Activated T-helper 2 cell treated with anti-CD3 and anti-CD28 coated beads, Interferon-gamma antibody, Interleukin-2, Interleukin-4, amounts not matched to agents 10 μg/mL and 5 μg/mL and 100 μg/mL, durations not matched to agents 14 hours and 24 hours and 36 hours (primary cell): ENCODE measurements at regions not wholly inside any gene's neighbourhood (a gene's known extent, or its start where the extent isn't known, plus 50 kb on each side); places are given as distances from the start of the nearest gene placed in this dataset.
A peak's percentile ranks its signal among the peaks of the same experiment; 100 is the strongest.

Experiments
- DNase-seq: peaks from one replicate; pipeline ENCODE4 v3.0.0; 2021; ENCODE audit warnings: low spot score
- H3K27ac Mint-ChIP-seq: one replicate; pipeline ENCODE4 v1.8.0; 2021; ENCODE audit warnings: mixed read lengths
- H3K27me3 Mint-ChIP-seq: one replicate; pipeline ENCODE4 v1.8.0; 2021; ENCODE audit warnings: low read depth, mixed read lengths
- H3K36me3 Mint-ChIP-seq: one replicate; pipeline ENCODE4 v1.8.0; 2021; ENCODE audit warnings: low read depth, mixed read lengths
- H3K4me1 Mint-ChIP-seq: one replicate; pipeline ENCODE4 v1.8.0; 2021; ENCODE audit warnings: low read depth, mixed read lengths
- H3K4me3 Mint-ChIP-seq: one replicate; pipeline ENCODE4 v1.8.0; 2021; ENCODE audit warnings: low read depth, mild to moderate bottlenecking, moderate library complexity, mixed read lengths
- H3K9me3 Mint-ChIP-seq: one replicate; pipeline ENCODE4 v1.8.0; 2021; ENCODE audit warnings: mixed read lengths
- intact Hi-C: fragments of 100-400 bp; cut with micrococcal nuclease; formaldehyde crosslinking; loops from one replicate; pipeline ENCODE4 v1.15.1; 2023

DNA sequence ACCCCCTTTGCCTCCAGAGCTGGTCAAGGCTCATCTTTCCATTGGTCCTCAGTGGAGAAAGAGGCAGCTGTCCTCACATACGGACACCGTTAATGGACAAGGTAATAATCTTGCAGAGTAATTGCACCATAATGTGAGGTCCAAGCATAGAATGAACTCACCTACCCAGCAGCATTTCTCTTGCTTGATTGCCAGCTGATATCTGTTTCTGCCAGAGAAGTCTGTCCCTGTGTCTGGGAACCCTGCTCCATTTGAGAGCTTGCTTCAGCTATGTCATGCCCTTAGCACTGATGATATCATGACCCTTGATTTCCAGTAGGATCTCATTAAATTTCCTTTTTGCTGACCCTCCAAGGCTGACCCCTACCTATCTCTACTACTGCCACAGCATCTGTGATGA is 154.6 kb downstream of the PIK3R1 start:
- Mint-ChIP-seq H3K4me3 (peak overlapping the region; percentile 20), H3K4me1 (peaks cover 62% of the 10 kb centered on the region), H3K27me3 (peaks cover 1% of the 10 kb centered on the region), H3K36me3 (peaks cover 11% of the 10 kb centered on the region), H3K27ac (peak overlapping the region; percentile 55), H3K9me3 (peaks cover 20% of the 10 kb centered on the region)
- DNase-seq = no peak
- intact Hi-C loops = no loop called here

DNA sequence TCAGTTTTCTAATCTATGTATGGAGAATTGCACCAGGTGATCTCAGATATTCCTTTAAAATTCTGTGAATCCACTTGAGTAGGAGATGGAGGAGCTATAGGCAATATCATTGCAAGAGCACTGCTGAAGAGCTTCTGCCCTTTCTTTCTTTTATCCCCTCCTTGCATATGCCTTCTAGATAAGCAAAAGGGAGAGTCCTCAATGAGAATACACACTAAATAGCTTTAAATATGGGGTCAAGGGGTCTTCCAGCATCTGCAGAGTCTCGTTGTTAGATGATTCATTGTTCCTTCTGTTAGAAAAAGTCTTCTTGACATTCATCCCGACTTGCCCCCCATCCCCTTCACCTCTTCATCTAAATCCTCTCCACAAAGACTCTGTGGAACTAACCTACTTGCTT is 156.1 kb downstream of the PIK3R1 start:
- Mint-ChIP-seq H3K27ac (no peak overlapping the region), H3K36me3 (peaks cover 11% of the 10 kb centered on the region), H3K4me3 (no peak overlapping the region), H3K9me3 (peaks cover 19% of the 10 kb centered on the region), H3K27me3 (peaks cover 2% of the 10 kb centered on the region), H3K4me1 (peaks cover 53% of the 10 kb centered on the region)
- DNase-seq = no peak
- intact Hi-C loops = no loop called here

DNA sequence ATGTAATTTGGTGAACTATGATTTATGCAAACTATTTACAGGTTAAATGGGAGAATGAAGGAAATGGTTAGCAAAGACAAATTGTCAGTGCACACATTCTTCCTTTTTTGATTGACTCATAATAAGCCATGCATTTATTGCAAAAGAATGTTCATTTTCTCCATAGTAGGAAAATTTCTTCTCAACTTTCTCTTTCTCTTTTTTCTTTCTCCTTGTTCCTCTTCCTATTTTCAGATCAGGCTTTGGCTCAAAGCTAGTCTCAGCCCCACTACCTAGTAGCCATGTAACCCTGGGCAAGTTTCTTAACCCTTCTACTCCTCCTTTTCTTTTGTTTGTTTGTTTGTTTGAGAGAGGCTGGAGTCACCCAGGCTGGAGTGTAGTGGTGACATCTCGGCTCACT is 156.6 kb downstream of the PIK3R1 start:
- Mint-ChIP-seq H3K4me3 (no peak overlapping the region), H3K36me3 (peaks cover 11% of the 10 kb centered on the region), H3K4me1 (peaks cover 51% of the 10 kb centered on the region), H3K27ac (no peak overlapping the region), H3K9me3 (peaks cover 15% of the 10 kb centered on the region), H3K27me3 (peaks cover 2% of the 10 kb centered on the region)
- intact Hi-C loops = no loop called here
- no peak for DNase-seq

DNA sequence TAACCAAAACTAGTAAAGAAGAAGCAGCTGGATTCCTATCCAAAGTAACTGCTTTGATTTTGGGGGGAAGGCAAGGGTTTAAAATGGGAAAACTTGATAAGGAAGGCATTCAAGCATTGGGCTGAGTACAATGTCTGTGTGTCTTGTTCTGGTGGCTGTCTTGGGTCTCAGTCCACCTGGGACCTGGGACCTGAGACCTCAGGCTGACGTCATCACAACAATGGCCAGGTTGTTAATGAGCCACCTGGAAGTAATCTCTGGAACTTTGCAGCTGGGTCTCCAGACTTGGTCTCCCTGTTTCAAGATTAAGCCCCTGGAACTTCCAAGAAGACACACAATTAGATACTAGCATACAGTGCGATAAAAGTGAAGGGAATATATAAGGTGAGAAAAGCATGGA is 157.5 kb downstream of the PIK3R1 start:
- H3K4me1 Mint-ChIP-seq = peaks cover 52% of the 10 kb centered on the region

DNA sequence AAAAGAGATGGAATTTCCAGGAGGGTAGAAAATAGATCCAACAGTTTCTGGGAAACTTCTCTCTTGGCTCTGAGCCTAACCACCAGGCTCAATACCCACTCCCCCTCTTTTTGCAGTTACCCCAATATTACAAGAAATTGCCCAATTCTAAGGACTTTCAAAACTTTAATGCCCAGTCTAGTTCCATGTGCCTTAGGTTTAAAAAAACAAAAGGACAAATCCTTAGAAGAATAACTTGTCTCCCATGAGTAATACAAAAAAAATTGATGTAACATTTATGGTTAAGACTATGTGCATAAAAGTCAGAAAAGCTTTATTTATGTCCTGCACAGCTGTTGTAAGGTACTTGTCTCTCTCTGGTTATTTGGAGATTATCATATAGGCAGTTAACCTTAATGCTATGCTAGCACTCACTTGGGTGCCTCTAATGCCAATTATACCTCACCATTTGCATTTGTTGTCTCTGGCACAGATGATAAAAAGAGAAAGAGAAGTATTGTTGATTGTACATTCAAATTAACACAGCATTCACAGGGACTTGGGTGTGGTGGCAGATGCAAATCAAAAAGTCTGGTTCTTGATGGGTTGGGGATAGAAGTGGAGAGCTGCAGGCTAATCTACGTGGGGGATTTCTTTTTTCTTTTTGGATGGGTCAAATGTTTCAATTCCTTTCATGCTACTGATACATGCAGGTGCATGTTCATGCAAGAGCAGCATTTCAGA is 159.4 kb downstream of the PIK3R1 start:
- no peak for DNase-seq
- Mint-ChIP-seq H3K4me1 (peaks cover 54% of the 10 kb centered on the region), H3K4me3 (no peak overlapping the region), H3K36me3 (peaks cover 11% of the 10 kb centered on the region), H3K9me3 (peaks cover 15% of the 10 kb centered on the region), H3K27me3 (peaks cover 2% of the 10 kb centered on the region), H3K27ac (no peak overlapping the region)
- intact Hi-C loops = no loop called here

More for the DNA sequence above, 157.5 kb downstream of the PIK3R1 start:
- peaks cover 2% of the 10 kb centered on the region for H3K27me3 Mint-ChIP-seq
- no peak overlapping the region for H3K27ac Mint-ChIP-seq
- H3K36me3 Mint-ChIP-seq = peaks cover 11% of the 10 kb centered on the region
- intact Hi-C loops = no loop called here
- H3K9me3 Mint-ChIP-seq = peaks cover 15% of the 10 kb centered on the region
- no peak for DNase-seq
- no peak overlapping the region for H3K4me3 Mint-ChIP-seq

DNA sequence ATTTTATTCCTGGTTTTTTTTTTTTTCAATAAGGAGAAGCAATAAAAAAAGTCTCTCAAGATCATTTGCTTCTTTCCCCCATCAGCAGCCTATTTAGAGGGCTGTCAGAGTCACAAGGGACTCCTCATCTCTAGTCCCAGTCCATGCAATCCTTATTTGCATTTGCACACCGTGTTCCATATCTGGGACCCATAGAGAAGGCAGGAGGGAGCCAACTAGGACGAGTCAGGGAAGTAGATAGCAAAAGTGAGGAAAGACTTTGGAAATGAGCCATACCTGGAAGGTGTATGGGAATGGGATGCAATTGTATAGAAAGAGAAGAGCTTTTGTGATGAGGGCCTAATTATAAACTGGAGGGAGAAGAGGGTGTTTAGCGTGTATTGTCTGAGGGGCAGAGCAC is 160.0 kb downstream of the PIK3R1 start:
- H3K9me3 Mint-ChIP-seq = peaks cover 15% of the 10 kb centered on the region
- no peak overlapping the region for H3K4me3 Mint-ChIP-seq
- H3K27me3 Mint-ChIP-seq = peaks cover 2% of the 10 kb centered on the region
- DNase-seq = no peak
- intact Hi-C loops = no loop called here
- H3K27ac Mint-ChIP-seq = no peak overlapping the region
- peaks cover 8% of the 10 kb centered on the region for H3K36me3 Mint-ChIP-seq
- H3K4me1 Mint-ChIP-seq = peaks cover 55% of the 10 kb centered on the region

DNA sequence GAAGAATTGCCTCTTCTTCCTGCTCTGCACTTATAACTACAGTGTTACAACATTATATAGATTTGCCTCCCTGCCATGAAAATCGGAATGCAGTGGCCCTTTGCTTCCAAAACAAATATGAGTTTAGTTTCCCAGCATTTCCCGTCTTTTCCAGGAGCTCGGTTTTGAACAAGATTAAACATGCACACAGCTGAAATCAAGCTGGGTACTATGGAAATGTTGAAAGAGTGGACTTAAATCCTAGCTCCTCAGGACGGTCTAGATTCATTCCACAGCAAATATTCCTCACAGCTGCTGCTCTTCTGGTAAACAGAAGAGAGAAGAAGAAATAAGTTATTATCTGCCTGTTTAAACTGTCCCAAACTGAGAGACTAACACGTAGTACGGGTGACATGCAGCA is 161.4 kb downstream of the PIK3R1 start:
- no peak overlapping the region for H3K4me3 Mint-ChIP-seq
- peaks cover 8% of the 10 kb centered on the region for H3K36me3 Mint-ChIP-seq
- H3K9me3 Mint-ChIP-seq = peaks cover 10% of the 10 kb centered on the region
- no peak for DNase-seq
- intact Hi-C loops = no loop called here
- H3K4me1 Mint-ChIP-seq = peaks cover 54% of the 10 kb centered on the region
- no peak overlapping the region for H3K27ac Mint-ChIP-seq
- H3K27me3 Mint-ChIP-seq = peaks cover 2% of the 10 kb centered on the region

DNA sequence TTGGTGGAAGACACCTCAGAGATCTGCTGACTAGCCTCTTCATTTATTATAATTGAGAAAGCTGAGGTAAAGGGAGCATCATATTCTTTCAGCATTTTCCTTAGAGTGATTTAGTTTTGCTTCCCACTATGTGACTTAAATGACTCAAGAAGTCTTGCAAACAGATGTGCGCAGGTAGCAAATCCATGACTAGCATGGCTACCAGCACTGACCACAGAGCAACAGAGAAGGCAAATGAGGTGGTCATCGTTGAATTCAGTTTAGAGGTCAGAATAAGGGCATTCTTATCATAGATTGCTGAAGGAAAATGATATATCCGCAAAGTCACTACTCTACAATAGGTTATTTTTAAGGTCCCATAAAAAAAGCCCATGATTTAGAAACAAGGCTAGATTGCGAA is 162.2 kb downstream of the PIK3R1 start:
- peaks cover 59% of the 10 kb centered on the region for H3K4me1 Mint-ChIP-seq
- H3K4me3 Mint-ChIP-seq = no peak overlapping the region
- peaks cover 14% of the 10 kb centered on the region for H3K9me3 Mint-ChIP-seq
- DNase-seq = no peak
- H3K36me3 Mint-ChIP-seq = peaks cover 13% of the 10 kb centered on the region
- peak overlapping the region; percentile 64 for H3K27ac Mint-ChIP-seq
- intact Hi-C loops = no loop called here
- peaks cover 2% of the 10 kb centered on the region for H3K27me3 Mint-ChIP-seq

DNA sequence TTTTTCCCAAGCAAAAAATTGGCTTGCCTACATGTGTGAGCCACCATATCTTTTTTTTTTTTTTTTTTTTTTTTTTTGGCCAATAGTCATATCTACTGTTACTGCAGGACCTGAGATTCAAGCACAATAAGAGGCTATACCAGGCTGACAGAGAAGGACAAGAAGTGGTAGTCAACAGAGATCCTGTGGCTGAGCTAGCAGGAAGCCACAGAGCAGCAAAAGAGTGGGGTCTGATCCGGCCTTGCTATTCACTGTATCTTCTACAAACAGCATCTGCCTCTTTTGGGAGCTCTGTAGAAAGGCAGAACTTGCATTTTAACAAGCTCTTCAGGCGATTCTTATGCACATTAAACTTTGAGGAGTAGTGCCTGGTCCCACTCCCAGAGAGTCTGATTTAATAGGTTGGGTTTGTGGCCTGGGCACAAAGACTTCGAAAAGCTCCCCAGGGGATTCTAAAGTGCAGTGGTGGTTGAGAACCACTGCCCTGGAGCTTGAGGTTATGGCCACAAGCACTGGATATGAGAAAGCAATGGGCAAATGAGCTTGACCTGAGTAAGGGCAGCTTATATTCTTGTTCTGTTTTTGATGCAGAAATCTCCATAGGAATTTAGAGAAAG is 162.8 kb downstream of the PIK3R1 start:
- H3K36me3 Mint-ChIP-seq = peaks cover 12% of the 10 kb centered on the region
- no peak for DNase-seq
- H3K4me1 Mint-ChIP-seq = peaks cover 62% of the 10 kb centered on the region
- no peak overlapping the region for H3K4me3 Mint-ChIP-seq
- H3K27ac Mint-ChIP-seq = peak overlapping the region; percentile 39
- H3K9me3 Mint-ChIP-seq = peaks cover 14% of the 10 kb centered on the region
- intact Hi-C loops = no loop called here
- peaks cover 2% of the 10 kb centered on the region for H3K27me3 Mint-ChIP-seq

DNA sequence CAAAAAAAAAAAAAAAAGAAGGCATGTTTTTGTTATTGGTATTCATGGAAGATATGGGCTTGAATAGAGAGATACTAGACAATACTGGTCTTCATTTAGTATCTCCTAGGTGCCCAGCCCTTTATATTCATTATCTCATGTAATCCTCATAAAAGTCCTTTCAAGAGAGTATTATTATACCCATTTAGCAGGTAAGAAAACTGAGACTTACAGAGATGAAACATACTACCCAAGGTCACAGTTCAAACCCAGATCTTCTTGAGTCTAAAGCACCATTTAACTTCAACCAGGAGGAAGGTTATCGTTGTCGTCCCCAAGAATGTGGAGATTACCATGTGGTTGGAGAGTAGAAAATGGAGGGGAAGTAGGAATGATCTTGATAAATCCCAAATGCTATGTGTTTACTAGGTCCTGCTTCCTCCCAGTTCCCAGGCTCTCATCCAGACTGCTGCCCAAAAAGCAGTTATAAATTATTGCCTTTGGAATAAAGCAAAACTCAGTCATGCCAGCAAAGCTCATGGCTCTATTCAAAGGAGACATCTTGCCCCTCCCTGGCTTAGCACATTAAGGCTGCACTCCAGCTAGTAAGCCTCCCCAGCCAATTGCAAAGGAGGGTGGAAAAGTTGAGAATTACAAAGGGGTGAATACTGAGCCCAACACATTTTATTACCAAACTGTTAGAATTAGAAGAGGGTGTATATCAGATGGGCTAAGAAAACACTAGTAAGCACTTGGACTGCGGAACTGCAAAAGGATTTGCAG is 163.9 kb downstream of the PIK3R1 start:
- intact Hi-C loops = loop anchor here (5.0 kb wide), 1 partner anchor 92 kb away; no protein-coding TSS in a partner anchor
- peak overlapping the region; percentile 61 for H3K27ac Mint-ChIP-seq
- H3K9me3 Mint-ChIP-seq = peaks cover 18% of the 10 kb centered on the region
- peaks cover 11% of the 10 kb centered on the region for H3K36me3 Mint-ChIP-seq
- no peak for DNase-seq
- H3K27me3 Mint-ChIP-seq = peaks cover 2% of the 10 kb centered on the region
- H3K4me1 Mint-ChIP-seq = peaks cover 70% of the 10 kb centered on the region
- H3K4me3 Mint-ChIP-seq = no peak overlapping the region

DNA sequence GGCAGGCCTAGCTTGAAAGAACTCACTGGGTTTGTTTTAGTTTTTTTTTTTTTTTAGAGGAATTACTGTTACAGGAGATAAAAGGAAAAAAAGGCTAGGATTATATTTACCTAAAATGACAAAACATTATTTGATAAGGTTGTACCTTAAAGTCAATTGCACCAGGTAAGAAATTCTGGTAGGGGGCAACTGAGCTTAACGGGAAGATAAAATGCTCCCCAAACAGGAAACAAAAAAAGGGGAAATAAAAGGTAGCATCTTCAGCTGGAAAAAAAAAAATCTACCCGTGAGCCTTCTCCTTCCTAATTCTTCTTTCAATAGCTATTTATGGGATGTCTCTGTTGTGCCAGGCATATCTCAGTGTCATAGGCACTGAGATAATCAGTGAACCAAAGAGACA is 164.5 kb downstream of the PIK3R1 start:
- peak overlapping the region; percentile 92 for H3K27ac Mint-ChIP-seq
- H3K36me3 Mint-ChIP-seq = peaks cover 11% of the 10 kb centered on the region
- intact Hi-C loops = loop anchor here (5.0 kb wide), 1 partner anchor 93 kb away; no protein-coding TSS in a partner anchor
- H3K27me3 Mint-ChIP-seq = peaks cover 1% of the 10 kb centered on the region
- peaks cover 73% of the 10 kb centered on the region for H3K4me1 Mint-ChIP-seq
- DNase-seq = no peak
- no peak overlapping the region for H3K4me3 Mint-ChIP-seq
- H3K9me3 Mint-ChIP-seq = peaks cover 18% of the 10 kb centered on the region

DNA sequence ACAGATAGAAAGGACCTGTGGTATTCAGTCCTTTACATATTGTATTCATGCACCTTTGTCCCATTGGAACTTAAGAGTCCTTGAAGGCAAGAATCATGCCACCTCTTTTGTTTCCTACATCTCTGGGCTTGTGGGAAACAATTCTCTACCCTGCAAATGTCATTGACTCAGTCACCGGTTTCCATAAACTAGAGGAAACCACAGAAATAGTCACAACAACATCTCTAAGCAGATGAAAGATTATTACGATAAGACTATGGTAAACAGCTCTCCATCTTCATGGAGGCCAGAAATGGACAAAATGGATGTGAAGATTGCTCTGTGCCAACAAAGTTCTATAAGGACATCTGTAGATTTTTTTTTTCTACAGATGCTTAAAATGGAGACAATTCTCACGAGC is 165.5 kb downstream of the PIK3R1 start:
- intact Hi-C loops = loop anchor here (1.0 to 5.0 kb wide), 6 partner anchors 12 to 94 kb away; no protein-coding TSS in a partner anchor
- H3K27ac Mint-ChIP-seq = peak overlapping the region; percentile 92
- H3K27me3 Mint-ChIP-seq = no peaks in the 10 kb centered on the region
- H3K4me1 Mint-ChIP-seq = peaks cover 76% of the 10 kb centered on the region
- peaks cover 11% of the 10 kb centered on the region for H3K36me3 Mint-ChIP-seq
- no peak for DNase-seq
- H3K9me3 Mint-ChIP-seq = peaks cover 21% of the 10 kb centered on the region
- H3K4me3 Mint-ChIP-seq = no peak overlapping the region

DNA sequence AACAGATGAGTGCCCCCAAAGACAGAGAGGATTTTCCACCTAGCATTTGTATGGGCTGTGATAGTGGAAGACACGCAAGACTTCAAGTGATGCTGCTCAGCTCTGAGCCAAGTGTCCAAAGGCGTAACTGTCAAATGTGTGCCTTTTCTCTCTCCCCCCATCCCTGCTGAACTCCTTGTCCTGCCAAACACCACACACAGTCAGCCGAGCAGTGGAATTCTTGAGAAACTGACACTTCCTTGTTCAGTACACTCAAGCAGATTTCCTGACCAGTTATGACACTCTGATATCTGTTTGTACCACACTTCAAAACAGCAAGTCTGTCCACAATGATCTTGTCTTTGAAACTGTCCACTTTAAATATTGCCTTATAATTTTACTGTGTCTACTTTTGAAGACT is 166.4 kb downstream of the PIK3R1 start:
- H3K4me1 Mint-ChIP-seq = peaks cover 75% of the 10 kb centered on the region
- peak overlapping the region; percentile 92 for H3K27ac Mint-ChIP-seq
- no peaks in the 10 kb centered on the region for H3K27me3 Mint-ChIP-seq
- peaks cover 11% of the 10 kb centered on the region for H3K36me3 Mint-ChIP-seq
- no peak for DNase-seq
- intact Hi-C loops = loop anchor here (1.0 to 5.0 kb wide), 7 partner anchors 13 to 95 kb away; no protein-coding TSS in a partner anchor
- no peak overlapping the region for H3K4me3 Mint-ChIP-seq
- peaks cover 24% of the 10 kb centered on the region for H3K9me3 Mint-ChIP-seq
